Stimulated activated CD4-positive, alpha-beta T cell treated with anti-CD3 and anti-CD28 coated beads, Interleukin-4, amount 100 ng/mL, for 48 hours (primary cell): ENCODE measurements at regions not wholly inside any gene's neighbourhood (a gene's known extent, or its start where the extent isn't known, plus 50 kb on each side); places are given as distances from the start of the nearest gene placed in this dataset.
"Not testable (repeated sequence)": the region's sequence is repeated elsewhere in the genome, so short reads cannot be mapped to it uniquely, and the experiment has no call there.

Experiments used
- DNase-seq, 2 donors: peaks; one replicate each; pipeline ENCODE4 v3.0.0-alpha.2; 2020; ENCODE audit warnings: low read depth in 2 of 2

DNA sequence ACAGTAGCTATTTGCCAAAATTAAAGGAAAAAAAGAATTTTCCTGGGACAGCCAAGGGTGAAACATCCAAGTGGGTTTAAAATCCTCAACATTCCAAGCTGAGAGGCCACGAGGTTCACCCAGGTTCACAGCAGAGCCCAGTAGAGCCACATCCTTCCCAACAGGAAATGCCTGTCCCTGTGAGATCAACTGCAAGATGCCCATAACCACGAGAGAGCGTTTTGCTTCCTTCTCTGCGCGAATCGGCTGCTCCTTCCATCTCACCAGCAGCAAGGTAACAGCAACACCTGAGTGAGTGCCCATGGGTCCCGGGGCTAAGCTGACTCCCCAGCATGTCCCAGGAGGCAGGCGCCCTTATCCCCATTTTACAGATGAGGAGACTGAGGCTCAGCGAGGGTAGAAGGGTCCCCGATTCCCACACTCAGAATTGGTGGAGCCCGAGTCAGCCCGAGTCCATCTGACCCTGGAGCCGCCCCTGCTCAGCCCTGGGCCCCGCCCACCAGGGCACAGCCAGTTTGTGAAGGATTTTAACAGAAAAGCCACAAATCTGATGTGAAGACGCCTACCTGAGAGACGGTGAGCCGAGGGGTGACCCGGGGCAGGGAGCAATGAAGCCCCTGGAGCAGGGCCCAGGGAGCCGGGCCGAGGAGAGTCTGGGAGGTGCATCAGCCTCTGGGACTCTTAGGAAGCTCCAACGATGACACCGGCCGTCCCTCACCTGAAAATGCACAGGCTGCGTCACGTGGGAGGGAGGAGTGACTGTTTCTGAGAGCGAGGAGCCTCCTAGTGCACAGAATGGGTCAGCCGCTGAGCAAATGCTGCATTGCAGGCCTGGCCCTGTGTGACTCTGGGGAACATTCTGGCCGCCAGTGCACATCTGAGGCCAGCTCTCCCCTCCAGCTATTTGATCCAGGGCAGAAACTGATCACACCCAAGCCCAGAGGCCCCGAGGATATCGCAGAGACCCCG lies 236.9 kb upstream of the SFSWAP start:
- DNase-seq = no peak

DNA sequence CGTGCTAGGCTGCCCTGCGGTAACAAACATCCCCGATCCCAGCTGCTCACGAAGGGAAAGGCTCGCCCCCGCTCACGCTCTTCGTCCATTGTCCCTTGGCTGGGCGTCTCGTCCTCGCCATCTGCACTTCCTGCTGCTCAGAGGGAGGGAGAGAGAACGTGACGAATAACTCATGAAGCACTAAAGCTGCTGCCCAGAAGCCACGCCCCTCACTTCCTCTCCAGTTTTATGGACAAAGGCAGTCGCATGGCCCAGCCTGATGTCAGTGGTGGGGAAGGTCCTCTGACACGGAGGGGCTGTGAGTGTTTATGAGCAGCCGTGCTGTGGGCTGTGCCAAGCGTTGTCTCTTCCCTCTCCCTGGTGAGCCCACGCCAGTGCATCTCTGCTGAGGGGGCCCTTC lies 235.9 kb upstream of the SFSWAP start:
- DNase-seq = not testable (repeated sequence)

DNA sequence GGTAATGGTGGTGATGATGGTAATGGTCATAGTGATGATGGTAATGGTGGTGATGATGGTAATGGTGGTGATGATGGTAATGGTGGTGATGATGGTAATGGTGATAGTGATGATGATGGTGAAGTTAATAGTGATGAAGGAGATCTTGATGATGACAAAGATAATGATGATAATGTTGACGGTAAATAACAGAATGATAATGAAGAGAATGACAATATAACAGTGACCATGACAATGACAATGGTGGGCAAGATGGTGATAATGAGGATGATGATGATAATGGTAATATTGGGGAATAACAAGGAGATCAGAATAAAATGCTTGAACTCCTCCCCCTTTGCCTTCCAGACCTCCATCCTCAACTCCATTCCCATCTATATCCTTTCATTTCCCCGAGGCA lies 233.3 kb upstream of the SFSWAP start:
- no peak for DNase-seq

DNA sequence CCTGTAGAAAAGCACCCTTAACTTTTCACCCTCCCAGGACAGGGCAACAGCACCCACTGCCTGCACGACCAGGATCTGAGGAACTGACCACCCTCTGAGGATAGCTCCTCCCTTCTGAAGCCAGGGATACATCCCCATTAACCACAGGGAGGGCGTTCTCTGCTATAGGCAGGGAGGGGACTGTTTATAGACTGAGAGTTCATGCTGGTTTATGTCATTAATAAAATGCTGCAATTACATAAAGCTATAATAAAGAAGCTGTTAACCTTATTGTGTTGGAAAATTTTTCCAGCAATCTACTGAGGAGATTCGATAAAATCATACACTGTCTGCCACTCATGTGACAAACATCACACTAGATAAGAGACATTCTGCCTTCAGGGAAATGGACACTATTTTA lies 232.4 kb upstream of the SFSWAP start:
- DNase-seq = no peak

DNA sequence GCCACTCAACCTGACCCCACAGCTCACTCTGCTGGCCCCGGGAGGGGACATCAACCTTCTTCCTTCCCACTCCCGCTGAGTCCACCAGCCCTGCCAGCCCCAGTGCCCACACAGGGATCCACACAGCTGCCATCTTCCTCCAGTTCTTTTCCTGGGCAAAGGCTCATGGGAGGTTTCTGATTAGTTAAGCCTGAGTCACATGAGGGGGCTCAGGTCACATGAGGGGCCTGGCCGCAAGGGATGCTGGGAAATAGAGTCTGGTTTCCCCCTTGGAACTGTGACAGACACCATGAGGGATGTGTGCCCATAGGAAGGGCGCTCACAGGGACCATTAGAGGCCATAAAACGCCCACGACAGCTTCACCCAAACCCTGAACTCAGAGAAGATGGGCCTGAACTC lies 228.7 kb upstream of the SFSWAP start:
- DNase-seq = no peak

DNA sequence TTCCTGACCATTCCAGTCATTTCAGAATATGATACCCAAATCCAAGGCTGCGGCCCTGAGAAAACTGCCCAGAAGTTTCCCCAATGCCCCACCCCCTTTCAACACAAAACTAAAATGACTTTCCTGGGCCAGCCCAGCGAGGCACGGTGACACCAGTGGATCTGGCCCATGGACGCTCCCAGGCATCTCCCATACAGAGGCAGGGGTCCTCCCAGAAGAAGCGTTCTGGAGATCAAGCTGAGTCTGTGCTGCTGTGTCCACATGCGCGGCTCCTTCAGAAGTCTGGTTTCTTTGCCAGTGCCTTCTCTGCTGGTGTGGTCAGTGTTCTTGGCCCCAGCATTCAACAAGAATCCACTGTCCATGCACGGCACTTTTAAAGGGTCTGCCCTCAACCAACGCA lies 228.2 kb upstream of the SFSWAP start:
- no peak for DNase-seq

DNA sequence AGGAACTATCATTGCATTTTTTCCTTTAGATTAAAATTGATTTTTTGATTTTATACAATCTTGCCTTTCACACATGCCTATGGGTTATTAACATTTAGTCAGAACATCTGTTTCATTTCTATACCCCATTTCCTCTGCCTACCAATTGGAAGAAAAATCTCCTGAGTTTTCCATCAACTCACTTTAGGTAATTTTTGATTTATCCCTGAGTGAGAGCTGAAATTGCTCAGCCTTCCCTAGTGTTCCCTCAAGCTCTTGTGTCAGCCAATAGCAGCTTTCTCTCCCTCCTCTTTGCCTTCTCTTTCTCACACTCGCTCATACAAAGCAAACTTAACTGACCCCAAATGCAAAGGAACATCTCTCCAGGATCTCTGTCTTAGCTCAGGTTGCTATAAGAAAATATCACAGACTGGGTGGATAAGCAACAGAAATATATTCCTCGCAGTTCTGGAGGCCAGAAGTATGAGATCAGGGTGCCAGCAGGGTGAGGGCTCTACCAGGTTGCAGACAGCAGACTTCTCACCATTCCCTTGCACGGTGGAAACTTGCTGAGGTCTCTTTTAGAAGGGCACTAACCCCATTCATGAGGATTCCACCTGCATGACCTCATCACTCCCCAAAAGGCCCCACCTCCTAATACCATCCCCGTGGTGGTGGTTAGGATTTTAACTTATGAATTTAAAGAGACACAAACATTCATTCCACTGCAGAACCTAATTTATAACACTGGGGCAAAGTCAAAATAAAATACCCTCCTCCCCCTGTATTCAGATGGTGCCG lies 224.2 kb upstream of the SFSWAP start:
- no peak for DNase-seq

DNA sequence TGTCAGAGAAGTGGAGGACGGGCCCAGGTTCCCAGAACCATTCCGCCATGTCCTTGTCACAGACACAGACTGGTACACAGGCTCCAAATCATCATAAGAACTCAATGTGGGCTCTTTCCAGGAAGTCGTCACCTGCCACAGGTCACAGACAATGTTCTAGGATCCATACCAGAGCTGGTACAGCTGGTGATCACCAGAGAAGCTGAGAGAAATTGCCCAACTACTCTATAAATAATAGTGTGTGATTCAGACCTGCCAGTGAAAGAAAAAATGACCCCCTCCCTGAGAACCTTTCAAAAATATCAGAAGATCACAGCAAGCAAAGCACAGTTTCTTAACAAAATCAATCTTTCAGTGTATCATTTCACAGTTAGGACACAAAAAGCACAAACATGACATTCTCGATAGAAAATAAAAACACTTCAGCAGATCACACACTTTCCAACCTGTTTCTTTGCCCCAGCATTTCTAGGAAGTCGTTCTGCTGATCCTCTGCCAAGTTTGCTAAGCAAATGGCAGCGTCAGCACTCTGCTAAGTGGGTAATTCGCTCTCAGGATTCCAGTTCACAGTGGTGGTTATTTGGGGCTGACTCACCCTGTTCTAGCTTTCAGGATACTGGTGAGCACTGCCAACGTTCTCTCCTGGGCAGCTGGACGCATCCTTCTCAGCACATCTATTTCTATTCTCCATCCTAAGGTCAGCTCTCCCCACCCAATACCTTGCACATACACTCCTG lies 223.3 kb upstream of the SFSWAP start:
- no peak for DNase-seq

DNA sequence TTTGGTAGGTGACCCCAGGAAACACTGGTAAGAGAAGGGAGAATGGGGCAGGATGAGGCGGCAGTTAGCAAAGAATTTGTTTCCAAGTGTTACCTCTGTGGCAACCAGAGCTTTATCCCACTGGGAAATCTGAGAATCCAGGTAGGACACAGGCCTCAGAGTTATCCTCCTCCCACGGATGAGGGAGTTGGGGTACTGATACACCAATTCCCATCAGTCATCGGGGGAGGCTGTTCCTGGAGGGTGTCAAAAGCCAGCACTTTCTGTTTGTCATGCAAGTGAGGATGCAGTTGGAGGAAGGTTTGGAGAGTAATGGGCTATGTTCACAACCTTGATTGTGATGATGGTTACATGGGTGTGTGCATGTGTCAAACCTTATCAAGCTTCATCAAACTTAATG lies 221.2 kb upstream of the SFSWAP start:
- DNase-seq = no peak

DNA sequence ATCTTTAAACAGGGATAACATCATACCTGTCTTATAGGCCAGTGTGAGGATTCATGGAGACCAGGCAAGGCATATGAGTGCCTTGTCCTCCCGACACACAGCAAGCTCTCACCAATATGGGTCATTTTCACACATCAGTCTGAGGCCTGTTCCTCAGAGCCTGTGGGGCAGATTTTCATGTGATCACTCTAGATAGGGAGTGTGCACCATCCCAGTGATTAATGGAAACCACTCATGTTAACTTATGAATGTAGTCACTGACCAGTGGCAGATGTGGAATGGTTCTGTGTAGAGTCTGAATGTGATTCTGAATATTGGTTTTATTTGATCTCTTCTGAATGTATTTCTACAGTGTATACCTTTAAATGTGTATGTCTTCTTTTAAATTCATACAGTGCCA lies 219.7 kb upstream of the SFSWAP start:
- no peak for DNase-seq

DNA sequence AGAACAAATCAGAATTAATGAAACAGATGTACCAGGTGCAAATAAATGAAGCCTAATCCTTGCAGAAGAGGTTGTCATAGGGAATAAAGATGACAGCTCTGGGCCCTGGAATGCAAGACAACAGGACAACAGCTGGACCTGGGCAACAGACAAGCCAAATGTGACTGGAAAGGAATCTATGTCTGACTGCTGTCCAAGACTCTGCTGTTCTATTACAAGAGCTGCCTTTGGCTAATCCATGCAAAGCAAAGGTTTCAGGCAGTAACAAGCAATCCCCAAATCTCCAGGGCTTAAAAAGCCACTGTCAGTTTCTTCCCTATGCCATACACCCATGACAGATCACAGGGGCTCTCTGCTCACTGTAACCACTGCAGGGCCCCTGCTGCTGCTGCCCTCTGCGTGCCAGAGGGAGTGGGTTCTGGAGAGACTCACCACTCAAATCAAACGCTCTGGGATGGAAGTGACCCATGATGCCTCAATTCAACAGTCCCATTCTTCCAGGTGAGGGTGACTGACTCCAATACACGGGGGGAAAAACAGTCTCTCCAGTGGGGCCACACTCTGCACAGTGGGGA lies 218.9 kb upstream of the SFSWAP start:
- no peak for DNase-seq

DNA sequence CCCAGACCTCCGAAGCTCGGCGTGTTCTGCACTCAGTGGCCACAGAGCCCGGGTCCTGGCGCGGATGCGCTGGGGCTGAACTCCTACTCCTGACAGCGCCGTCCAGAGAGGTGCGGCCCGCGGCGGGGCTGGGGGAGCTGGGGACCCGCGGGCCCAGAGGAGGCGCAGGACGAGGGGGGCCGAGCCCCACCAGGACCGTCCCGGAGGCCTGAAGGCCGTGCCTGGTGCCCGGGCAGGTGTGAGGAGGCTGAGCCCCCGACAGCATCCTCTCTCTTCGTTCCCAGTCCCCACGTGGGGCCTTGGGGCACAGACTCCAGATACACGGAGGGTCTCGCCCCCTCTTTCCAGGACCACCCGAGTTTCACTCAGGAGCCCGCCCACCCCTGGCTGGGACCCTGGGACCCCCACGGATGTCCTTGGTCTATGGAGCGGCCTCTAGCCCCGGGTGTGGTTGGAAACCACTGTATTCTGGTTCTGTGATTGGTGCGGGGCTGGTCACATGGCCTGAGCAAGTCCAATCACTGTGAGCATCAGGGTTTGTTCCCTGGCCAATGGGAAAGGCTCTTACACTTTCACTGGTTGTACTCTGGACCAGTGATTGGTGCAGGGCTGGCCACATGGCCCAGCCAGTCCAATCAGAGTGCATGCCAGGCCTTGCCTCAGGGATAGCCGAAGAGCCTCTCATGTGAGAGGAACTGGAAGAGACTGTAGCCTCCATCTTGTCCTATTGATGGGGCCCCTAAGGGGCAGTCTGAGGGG lies 217.6 kb upstream of the SFSWAP start:
- no peak for DNase-seq

DNA sequence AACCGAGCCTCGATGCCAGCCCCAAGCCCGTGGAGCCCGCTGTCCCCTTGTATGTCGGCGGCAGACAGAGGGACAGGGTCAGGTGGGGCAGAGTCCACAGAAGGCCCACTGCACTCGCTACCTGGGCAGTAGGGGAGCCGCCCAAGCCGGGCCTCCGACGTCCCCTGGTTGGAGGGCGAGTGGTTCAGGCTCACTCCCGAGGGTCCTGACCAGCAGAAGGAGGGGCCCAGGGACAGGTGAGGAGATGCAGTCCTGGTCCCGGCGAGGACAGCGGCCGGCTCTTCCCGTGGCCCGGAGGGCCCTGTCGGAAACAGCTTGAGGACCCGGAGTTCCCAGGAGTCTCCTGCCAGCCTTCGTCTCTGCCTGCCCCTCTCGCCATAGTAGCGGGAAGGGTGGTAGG lies 216.7 kb upstream of the SFSWAP start:
- no peak for DNase-seq

DNA sequence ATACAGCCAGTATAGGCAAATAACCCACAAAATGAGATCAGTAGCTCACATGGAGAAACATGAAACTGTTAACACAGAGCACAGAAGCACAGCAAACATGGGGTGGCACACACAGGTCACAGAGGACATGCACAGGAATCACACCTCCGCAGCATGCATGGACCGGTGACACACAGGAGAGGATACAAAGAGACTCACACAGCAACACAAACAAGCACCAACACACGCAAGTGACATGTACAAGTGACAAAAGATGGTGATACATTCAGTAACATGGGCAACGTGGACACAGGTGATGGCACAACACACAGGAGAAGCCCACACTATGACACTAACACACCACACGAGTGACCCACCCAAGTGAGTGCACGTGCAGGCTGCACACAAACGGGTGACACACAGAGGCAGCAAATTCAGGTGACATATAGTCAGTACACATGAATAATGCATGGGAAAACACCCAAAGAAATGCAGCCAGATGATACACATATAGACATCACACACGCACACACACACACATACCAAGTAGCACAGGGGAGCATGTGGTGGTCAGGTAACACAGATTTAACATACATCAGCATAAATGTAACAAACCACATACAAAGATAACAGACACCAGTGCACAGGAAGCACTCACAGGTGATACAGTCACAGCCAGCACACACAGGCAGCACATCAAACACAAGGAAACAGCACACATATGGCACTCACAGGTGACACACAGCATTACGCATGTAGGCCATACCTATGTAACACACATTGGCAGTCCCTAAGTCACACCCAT lies 216.0 kb upstream of the SFSWAP start:
- DNase-seq = no peak

DNA sequence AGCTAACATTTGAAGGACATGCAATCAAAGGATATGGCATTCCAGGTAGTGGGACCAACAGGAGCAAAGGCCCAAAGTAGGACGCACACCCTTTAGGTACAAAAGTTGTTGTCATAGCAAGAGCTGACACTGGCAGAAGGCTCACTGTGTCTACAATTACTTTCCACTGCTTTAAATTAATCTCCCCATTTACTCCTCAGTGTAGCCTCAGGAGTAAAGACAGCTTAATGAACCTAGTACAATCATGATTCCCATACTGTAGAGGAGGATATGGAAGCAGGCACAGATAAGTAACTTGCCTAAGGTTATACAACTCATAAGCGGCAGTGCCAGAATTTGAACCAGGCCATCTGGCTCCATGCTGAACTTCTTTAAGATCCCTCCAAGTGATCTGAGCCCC lies 212.9 kb upstream of the SFSWAP start:
- no peak for DNase-seq

DNA sequence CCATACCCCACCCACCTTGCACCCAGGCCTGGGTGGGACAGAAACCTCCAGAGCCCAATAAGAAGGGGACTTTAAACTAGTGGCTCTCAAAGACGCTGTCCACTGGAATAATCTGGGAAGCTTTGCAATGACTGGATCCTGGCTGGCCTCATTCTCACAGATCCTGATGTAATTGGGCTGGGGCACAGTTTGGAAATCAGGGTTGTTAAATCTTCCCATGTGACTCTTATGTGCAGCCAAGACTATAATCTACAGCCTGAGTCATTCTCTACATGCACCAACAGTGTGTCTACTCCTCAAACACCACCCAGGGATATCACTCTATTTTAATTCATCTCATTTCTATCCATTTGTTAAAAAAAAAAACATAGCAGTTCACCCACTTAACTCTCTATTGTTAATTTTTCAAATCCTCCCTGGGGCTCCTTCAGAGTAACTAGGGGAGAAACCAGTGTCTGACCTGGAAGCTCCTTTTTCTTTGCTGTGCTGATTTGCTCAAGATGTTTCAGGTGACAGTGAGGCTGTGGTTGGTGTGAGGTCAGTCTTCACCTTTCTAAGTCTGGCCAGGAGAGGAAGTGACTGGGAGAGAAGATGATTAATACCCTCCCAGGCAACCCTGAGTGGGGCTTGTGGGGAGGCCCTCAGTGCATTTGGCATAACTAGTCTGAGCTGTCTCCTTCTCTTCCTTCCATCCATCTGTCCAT lies 211.6 kb upstream of the SFSWAP start:
- no peak for DNase-seq

DNA sequence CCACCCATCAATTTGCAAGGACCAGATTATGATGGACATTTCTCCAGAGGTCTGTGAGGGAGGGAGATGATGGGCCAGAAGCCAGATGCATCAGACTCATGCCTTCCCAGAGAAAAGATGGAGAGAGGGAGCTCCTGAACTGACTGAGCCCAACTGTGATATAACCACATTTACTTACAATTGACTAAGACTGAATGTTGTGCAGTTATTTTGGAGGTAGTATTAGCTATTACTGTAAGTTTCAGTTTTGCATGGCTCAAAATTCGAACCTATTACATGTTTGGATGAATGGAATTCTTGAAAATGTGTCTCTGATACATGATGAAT lies 211.1 kb upstream of the SFSWAP start:
- DNase-seq = no peak

DNA sequence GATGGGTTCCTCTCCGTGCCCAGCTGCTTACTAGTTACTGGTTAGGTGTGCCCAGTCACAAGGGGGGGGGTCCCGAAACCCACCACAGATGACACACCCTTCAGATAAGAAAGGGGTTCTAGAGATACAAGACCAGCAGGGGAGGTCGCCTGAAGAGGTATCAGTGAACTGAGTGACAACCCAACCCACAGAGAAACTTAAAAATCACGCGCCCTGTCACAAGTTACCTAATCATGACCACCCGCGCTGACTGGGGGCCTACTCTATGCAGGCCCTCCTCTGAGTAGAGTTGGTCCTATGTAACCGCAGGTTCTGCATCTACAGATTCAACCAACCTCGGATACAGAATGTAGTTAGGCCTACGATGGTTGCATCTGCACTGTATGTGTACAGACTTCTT lies 210.3 kb upstream of the SFSWAP start:
- DNase-seq = no peak

DNA sequence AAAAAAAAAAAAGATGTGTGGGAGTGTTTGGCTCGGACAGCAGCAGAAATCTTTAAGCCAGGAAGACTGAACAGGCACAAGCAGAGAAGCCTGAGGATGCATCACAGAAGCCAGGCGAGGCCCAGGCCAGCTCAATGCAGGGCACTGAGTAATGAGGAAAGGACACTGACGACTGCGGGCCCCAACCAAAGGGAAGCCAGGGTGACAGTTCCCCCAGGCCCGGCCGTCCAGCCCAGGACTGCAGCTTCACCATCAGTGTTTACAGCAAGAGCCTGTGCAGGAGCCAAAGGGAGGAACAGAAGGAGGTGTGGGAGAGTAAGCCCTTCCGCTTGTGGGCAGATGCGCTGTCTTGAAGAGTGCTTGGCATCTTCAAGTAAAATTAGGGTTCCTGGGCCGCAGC lies 205.3 kb upstream of the SFSWAP start:
- no peak for DNase-seq

DNA sequence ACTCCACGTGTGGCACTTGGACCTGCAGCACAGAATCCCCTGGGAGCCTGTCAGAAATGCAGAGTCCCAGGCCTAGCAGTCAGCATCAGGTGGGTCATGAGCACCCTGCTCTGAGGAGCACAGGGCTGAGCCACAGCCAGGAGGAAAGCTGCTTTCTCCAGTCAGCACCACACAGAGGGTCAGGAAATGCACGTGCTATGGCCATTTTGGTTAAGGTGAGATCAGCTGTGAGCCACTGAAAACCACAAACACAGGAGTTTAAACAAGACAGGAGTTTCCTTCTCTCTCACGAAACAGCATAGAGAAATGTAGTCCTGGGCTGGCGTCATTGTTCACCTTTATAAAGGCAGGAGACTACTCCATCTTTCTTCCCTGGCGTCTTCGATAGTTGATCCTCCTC lies 204.5 kb upstream of the SFSWAP start:
- no peak for DNase-seq
